Cardiac muscle cell (in vitro differentiated cells and primary cell): ENCODE measurements at regions not wholly inside any gene's neighbourhood (a gene's known extent, or its start where the extent isn't known, plus 50 kb on each side); places are given as distances from the start of the nearest gene placed in this dataset.

Experiments
- DNase-seq, 2 donors: peaks; one replicate each; pipeline versions ENCODE4 v3.0.0 to v3.0.0-alpha.2; 2010 to 2017; ENCODE audit warnings: low read depth in 1 of 2, low spot score in 1 of 2
- H3K27ac ChIP-seq: fragments of 200-600 bp; sonication (generic); 2 replicates; pipeline ENCODE4 v1.5.1; 2016
- H3K27me3 ChIP-seq: fragments of 200-600 bp; sonication (generic); 2 replicates; pipeline ENCODE4 v1.6.0; 2016; ENCODE audit warnings: control low read depth
- H3K36me3 ChIP-seq: fragments of 200-600 bp; sonication (generic); 2 replicates; pipeline ENCODE4 v1.5.1; 2016; ENCODE audit warnings: control low read depth
- H3K4me1 ChIP-seq: fragments of 200-600 bp; sonication (generic); 2 replicates; pipeline ENCODE4 v1.8.1; 2017; ENCODE audit warnings: low read depth, mild to moderate bottlenecking, mixed run types
- H3K4me3 ChIP-seq: fragments of 200-600 bp; sonication (generic); 2 replicates; pipeline ENCODE4 v1.5.1; 2016; ENCODE audit warnings: mild to moderate bottlenecking
- H3K9me3 ChIP-seq: fragments of 200-600 bp; sonication (generic); 2 replicates; pipeline ENCODE4 v1.5.1; 2017; ENCODE audit warnings: low read depth, mild to moderate bottlenecking, control low read depth
- CTCF ChIP-seq: IDR thresholded peaks from 2 replicates; pipeline ENCODE4 v1.5.1; 2012; ENCODE audit warnings: low read depth, mild to moderate bottlenecking, low read length

GRCh38 chr7:24227068-24227467 lies 56.9 kb upstream of the NPY start:
- no peaks in the 10 kb centered on the region for H3K36me3 ChIP-seq
- H3K4me1 ChIP-seq, result no peaks in the 10 kb centered on the region
- no peak overlapping the region for H3K4me3 ChIP-seq
- H3K27ac ChIP-seq, result no peak overlapping the region
- peak in 1 of 2 donors; percentile 10 for DNase-seq
- H3K9me3 ChIP-seq, result no peaks in the 10 kb centered on the region
- TF ChIP-seq CTCF, result no peak
- no peaks in the 10 kb centered on the region for H3K27me3 ChIP-seq

- TF ChIP-seq CTCF, result no peak
- Histone ChIP-seq H3K36me3 (no peaks in the 10 kb centered on the region), H3K4me3 (no peak overlapping the region), H3K9me3 (no peaks in the 10 kb centered on the region), H3K27ac (no peak overlapping the region), H3K27me3 (no peaks in the 10 kb centered on the region), H3K4me1 (no peaks in the 10 kb centered on the region)
- no peak for DNase-seq
Measured at GRCh38 chr7:24227603-24228359, 56.2 kb upstream of the NPY start.

GRCh38 chr7:24229481-24230226 lies 54.3 kb upstream of the NPY start:
- Histone ChIP-seq H3K27me3 (no peaks in the 10 kb centered on the region), H3K4me1 (no peaks in the 10 kb centered on the region), H3K4me3 (no peak overlapping the region), H3K36me3 (no peaks in the 10 kb centered on the region), H3K9me3 (no peaks in the 10 kb centered on the region), H3K27ac (no peak overlapping the region)
- DNase-seq, result no peak
- no peak for TF ChIP-seq CTCF

- no peak for DNase-seq
- Histone ChIP-seq H3K27ac (no peak overlapping the region), H3K4me3 (no peak overlapping the region), H3K9me3 (no peaks in the 10 kb centered on the region), H3K36me3 (no peaks in the 10 kb centered on the region), H3K27me3 (no peaks in the 10 kb centered on the region), H3K4me1 (no peaks in the 10 kb centered on the region)
- TF ChIP-seq CTCF, result no peak
Measured at GRCh38 chr7:24231493-24231892, 52.5 kb upstream of the NPY start.

GRCh38 chr7:24233386-24233785 lies 50.6 kb upstream of the NPY start:
- no peak for TF ChIP-seq CTCF
- Histone ChIP-seq H3K27ac (no peak overlapping the region), H3K4me1 (no peaks in the 10 kb centered on the region), H3K9me3 (no peaks in the 10 kb centered on the region), H3K4me3 (no peak overlapping the region), H3K27me3 (no peaks in the 10 kb centered on the region), H3K36me3 (no peaks in the 10 kb centered on the region)
- no peak for DNase-seq
